Uterus (tissue), 3 donors: ENCODE measurements at regions not wholly inside any gene's neighbourhood (a gene's known extent, or its start where the extent isn't known, plus 50 kb on each side); places are given as distances from the start of the nearest gene placed in this dataset.

Source experiments
- DNase-seq, 2 donors: peaks; one replicate each; pipeline ENCODE4 v3.0.0-alpha.2; 2019 to 2020
- H3K27ac ChIP-seq, 2 donors: fragments of 200-600 bp; sonication (generic); 1 replicate in 1 of 2; 2 replicates in 1 of 2; pipeline ENCODE4 v1.5.1; 2016 to 2018
- H3K27me3 ChIP-seq, 2 donors: fragments of 200-600 bp; sonication (generic); one replicate each; pipeline ENCODE4 v1.5.1; 2018 to 2019; ENCODE audit warnings: control low read depth in 1 of 2
- H3K36me3 ChIP-seq, 2 donors: fragments of 200-600 bp; sonication (generic); one replicate each; pipeline ENCODE4 v1.5.1; 2019; ENCODE audit warnings: control low read depth in 1 of 2
- H3K4me1 ChIP-seq, 2 donors: fragments of 200-600 bp; sonication (generic); one replicate each; pipeline ENCODE4 v1.5.1; 2018 to 2019; ENCODE audit warnings: control low read depth in 1 of 2
- H3K4me3 ChIP-seq, 2 donors: fragments of 200-600 bp; sonication (generic); 1 replicate in 1 of 2; 2 replicates in 1 of 2; pipeline ENCODE4 v1.5.1; 2018 to 2019; ENCODE audit warnings: mild to moderate bottlenecking in 1 of 2
- H3K9me3 ChIP-seq, 2 donors: fragments of 200-600 bp; sonication (generic); one replicate each; pipeline ENCODE4 v1.5.1; 2019; ENCODE audit warnings: control low read depth in 1 of 2
- CTCF ChIP-seq, 4 experiments: fragments of 200-600 bp in 2 of 4; fragments of 450-650 bp in 2 of 4; sonication (generic) in 2 of 4; IDR thresholded peaks; one replicate each; pipeline ENCODE4 v1.5.1; 2016 to 2019; ENCODE audit warnings: antibody characterized with exemption in 4 of 4, mild to moderate bottlenecking in 2 of 4, moderate library complexity in 1 of 4
- POLR2A ChIP-seq, 2 donors: fragments of 450-650 bp; IDR thresholded peaks; one replicate each; pipeline ENCODE4 v1.6.1; 2016; ENCODE audit warnings: antibody characterized with exemption in 2 of 2, mild to moderate bottlenecking in 1 of 2, moderate library complexity in 1 of 2
- intact Hi-C: fragments of 100-400 bp; cut with DNase I; formaldehyde crosslinking; loops from one replicate; pipeline ENCODE4 v1.15.1; 2023; ENCODE audit warnings: low total_unique reads
- donor health status: DM: yes; HTN: yes; CAD: no.

- TF ChIP-seq POLR2A (IDR thresholded peaks at IDR 0.05) (no peak), CTCF (IDR thresholded peaks at IDR 0.05) (no peak)
- no peak overlapping the region for H3K4me3 ChIP-seq
- no peak for DNase-seq
- no peaks in the 10 kb centered on the region for H3K36me3 ChIP-seq
- no peaks in the 10 kb centered on the region for H3K4me1 ChIP-seq
- no peaks in the 10 kb centered on the region for H3K27me3 ChIP-seq
- no peak overlapping the region for H3K27ac ChIP-seq
- intact Hi-C loops = no loop called here
- H3K9me3 ChIP-seq = no peaks in the 10 kb centered on the region
Observed at GRCh38 chr22:49047447-49047846, 780.2 kb downstream of the BRD1 start.

- peak; percentile 23 to 43 for DNase-seq
- no peak overlapping the region for H3K4me3 ChIP-seq
- no peaks in the 10 kb centered on the region for H3K4me1 ChIP-seq
- no peaks in the 10 kb centered on the region for H3K36me3 ChIP-seq
- no peak overlapping the region for H3K27ac ChIP-seq
- H3K9me3 ChIP-seq = no peaks in the 10 kb centered on the region
- TF ChIP-seq POLR2A (IDR thresholded peaks at IDR 0.05) = no peak
- peak; percentile 6 to 60 (median 36) for TF ChIP-seq CTCF (IDR thresholded peaks at IDR 0.05)
- no peaks in the 10 kb centered on the region for H3K27me3 ChIP-seq
- intact Hi-C loops = no loop called here
Observed at GRCh38 chr22:49046546-49047361, 780.9 kb downstream of the BRD1 start.

GRCh38 chr22:49046000-49046545, 781.6 kb downstream of the BRD1 start:
- intact Hi-C loops = no loop called here
- Histone ChIP-seq H3K27ac (no peak overlapping the region), H3K27me3 (no peaks in the 10 kb centered on the region), H3K36me3 (no peaks in the 10 kb centered on the region), H3K4me1 (no peaks in the 10 kb centered on the region), H3K4me3 (no peak overlapping the region), H3K9me3 (no peaks in the 10 kb centered on the region)
- no peak for TF ChIP-seq CTCF (IDR thresholded peaks at IDR 0.05)
- no peak for TF ChIP-seq POLR2A (IDR thresholded peaks at IDR 0.05)
- no peak for DNase-seq

GRCh38 chr22:49045276-49045675, 782.4 kb downstream of the BRD1 start:
- Histone ChIP-seq H3K4me3 (no peak overlapping the region), H3K27me3 (no peaks in the 10 kb centered on the region), H3K4me1 (no peaks in the 10 kb centered on the region), H3K27ac (no peak overlapping the region), H3K9me3 (no peaks in the 10 kb centered on the region), H3K36me3 (no peaks in the 10 kb centered on the region)
- intact Hi-C loops = no loop called here
- DNase-seq = no peak
- TF ChIP-seq CTCF (IDR thresholded peaks at IDR 0.05) (no peak), POLR2A (IDR thresholded peaks at IDR 0.05) (no peak)

- no peak overlapping the region for H3K27ac ChIP-seq
- no peaks in the 10 kb centered on the region for H3K36me3 ChIP-seq
- H3K27me3 ChIP-seq = no peaks in the 10 kb centered on the region
- TF ChIP-seq CTCF (IDR thresholded peaks at IDR 0.05) = no peak
- TF ChIP-seq POLR2A (IDR thresholded peaks at IDR 0.05) = no peak
- H3K4me3 ChIP-seq = no peak overlapping the region
- no peak for DNase-seq
- no peaks in the 10 kb centered on the region for H3K4me1 ChIP-seq
- no peaks in the 10 kb centered on the region for H3K9me3 ChIP-seq
- intact Hi-C loops = no loop called here
Observed at GRCh38 chr22:49044776-49045175, 782.9 kb downstream of the BRD1 start.
